DMS114 treated with DMSO at 0.1 percent for 48 hours (cell line): ENCODE measurements at regions not wholly inside any gene's neighbourhood (a gene's known extent, or its start where the extent isn't known, plus 50 kb on each side); places are given as distances from the start of the nearest gene placed in this dataset.

Experiments
- DNase-seq: peaks from one replicate; lab custom pipeline; 2025; ENCODE audit not compliant: unreplicated experiment; lab: John Stamatoyannopoulos, UW

GRCh38 chr16:8519179-8519578, 71.1 kb downstream of the TMEM114 start:
- DNase-seq: no peak

DNA sequence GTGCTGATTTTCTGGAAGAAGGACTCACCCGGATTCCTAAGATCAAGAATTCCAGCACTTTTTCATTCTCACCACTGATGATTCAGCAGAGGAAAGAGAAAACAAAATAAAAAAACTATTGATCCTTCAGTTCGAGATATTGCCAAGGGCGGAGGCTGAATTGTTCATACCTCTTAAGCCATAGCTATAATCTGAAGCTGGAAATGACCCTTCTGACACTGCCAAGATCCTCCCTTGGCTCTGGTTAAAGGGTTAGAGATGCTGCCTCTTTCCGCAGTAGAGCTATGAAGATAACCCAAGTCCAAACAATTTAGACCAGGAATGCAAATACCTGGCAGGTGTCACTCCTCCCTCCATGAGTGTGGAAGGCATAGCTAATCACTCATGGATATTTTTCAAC, 73.0 kb downstream of the TMEM114 start:
- DNase-seq: no peak

GRCh38 chr16:8516471-8516870, 73.8 kb downstream of the TMEM114 start:
- no peak for DNase-seq

DNA sequence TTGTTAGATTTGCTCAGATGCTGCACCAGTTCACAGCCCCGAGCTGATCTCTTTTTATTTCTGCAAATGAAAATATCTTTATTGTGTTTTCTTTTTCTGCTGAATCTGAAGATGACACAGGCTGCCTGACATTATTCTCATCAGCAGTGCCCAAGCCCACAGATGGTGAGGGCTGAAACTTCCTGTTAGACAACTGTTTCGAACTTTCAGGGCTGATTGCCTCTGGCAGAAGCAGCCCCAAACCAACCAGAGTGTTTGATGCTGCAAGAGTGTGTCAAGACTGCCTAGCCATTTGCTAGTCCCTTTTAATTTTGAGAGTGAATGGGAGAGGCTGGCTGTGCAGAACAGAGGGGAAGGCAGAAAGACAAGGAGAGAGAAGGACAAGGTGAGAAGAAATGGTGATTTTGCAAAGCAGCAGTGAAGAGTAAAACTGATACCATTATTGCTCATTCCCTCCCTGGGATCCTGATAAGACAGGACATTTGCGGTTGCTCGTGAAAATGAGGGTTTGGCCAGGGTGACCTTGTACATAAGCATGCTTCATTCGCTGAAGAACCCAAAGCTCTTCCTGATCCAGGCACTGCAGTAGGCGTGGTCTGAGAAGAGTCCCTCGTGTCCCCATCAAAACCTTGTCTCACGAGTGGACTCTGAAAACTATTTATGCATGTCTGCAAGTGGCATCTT, 77.2 kb downstream of the TMEM114 start:
- DNase-seq: no peak

DNA sequence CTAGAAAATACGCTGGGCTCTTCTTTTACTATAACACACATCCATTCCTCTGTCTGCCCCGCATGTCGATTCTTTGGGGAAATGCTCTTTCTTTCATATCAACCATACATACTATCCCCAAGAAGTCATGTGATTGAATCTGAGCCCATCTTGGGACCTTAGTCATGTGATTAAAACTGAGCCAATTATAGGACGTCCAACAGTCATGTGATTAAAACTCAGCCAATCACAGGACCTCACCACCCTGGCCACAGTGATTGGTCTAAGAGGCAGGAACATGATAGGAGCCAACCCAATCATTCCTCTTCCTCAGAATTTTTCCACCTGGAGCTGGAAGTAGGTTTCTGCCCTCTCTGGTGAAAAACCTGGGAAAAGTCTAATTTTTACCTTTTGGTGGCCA, 78.8 kb downstream of the TMEM114 start:
- DNase-seq: no peak

GRCh38 chr16:8510160-8510559, 80.2 kb downstream of the TMEM114 start:
- DNase-seq: no peak

- DNase-seq: no peak
Observed at GRCh38 chr16:8505327-8505991, 84.9 kb downstream of the TMEM114 start.

DNA sequence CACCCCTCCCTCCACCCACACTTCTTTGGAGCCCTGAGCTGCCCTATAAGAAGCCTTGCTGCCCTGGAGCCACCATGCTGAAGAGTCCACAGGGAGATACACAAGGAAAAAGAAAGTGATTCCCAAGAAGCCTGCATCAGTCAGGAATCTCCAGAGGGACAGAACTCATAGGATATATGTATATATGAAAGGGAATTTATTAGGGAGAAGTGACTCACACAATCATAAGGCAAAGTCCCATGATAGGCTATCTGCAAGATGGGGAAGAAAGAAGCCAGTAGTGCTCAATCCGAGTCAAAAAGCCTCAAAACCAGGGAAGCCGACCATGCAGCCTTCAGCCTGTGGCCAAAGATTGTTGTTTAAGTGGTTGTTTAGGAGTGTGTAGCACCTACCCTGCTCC, 87.9 kb downstream of the TMEM114 start:
- DNase-seq: no peak

GRCh38 chr16:8500351-8500750, 90.0 kb downstream of the TMEM114 start:
- no peak for DNase-seq

- no peak for DNase-seq
Observed at GRCh38 chr16:8496364-8496763, 93.9 kb downstream of the TMEM114 start.

DNA sequence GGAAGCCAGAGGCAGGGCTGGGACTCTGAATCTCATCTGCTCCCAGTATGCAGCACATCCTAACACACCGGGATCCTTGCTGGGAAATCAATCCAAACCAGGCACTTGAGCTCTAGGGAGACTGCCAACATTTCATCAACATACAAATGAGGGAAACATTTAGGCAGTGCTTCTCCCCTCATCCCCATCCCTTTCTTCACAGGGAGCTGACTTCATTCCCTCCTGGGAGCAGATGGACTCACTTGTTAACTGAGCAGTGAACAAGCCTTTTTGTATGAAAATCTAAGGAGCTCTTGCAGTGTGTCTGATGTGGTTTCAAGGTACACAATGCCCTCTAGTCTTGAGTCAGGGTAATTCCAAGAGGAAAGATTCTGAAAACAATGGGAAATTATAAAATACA, 96.3 kb downstream of the TMEM114 start:
- no peak for DNase-seq

GRCh38 chr16:8492690-8493089, 97.6 kb downstream of the TMEM114 start:
- no peak for DNase-seq

DNA sequence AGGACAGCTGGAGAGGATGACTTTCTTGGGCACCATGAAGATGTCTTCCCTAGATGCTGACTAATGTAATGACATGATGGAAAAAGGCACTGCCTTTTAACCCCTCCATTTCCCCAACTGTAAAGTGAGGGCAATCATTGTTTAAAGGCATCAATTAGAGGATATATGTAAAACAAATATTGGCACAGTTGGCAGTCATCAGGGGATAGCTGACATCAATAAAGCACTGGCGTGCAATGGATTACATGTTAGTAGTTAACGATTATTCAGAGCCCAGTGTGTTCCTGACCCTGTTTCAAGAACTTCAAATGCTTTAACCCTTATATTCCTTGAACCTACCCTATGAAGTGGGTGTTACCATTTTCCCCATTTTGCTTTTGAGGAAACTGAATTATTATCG, 100.7 kb downstream of the TMEM114 start:
- DNase-seq: no peak

- no peak for DNase-seq
Observed at GRCh38 chr16:8486985-8487384, 103.3 kb downstream of the TMEM114 start.

GRCh38 chr16:8483396-8483795, 106.9 kb downstream of the TMEM114 start:
- DNase-seq: no peak

DNA sequence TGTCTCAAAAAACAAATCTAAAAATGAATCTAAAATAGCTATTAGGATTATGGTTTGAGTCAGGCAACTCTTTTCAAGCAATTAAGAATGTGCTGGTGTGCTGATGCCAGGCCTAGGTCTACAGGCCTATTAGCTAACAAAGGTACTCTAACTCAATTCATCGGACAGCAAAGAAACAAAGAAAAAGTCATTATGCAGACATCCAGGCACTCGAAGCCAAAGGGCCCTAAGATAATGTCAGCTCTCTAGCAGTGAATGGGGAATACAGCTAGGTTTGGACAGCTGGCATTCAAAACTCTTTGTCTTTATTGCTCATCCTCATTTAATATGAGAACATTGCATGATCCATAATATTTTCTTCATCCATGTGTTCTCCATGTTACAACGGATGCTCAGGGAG, 108.5 kb downstream of the TMEM114 start:
- no peak for DNase-seq

- no peak for DNase-seq
Observed at GRCh38 chr16:8476824-8477223, 113.5 kb downstream of the TMEM114 start.

DNA sequence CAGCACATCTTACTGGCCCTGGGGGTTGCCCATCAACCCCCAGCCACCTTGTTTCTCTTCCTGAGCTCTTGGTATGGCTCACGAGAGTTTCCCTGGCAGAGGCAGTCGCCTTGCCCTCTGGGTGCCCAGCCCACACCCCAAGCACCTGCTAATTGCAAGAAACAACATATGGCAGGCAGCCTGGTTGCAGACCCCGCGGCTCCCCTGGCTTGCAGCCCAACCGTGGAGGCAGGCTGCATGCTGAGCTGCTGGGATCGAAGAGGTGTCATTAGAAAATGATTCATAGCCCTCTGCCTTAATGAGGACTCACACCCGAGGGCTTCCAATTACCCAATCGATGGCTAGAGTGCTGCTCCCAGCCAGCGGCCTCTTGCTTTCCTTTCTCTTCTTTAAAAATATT, 115.7 kb downstream of the TMEM114 start:
- no peak for DNase-seq

DNA sequence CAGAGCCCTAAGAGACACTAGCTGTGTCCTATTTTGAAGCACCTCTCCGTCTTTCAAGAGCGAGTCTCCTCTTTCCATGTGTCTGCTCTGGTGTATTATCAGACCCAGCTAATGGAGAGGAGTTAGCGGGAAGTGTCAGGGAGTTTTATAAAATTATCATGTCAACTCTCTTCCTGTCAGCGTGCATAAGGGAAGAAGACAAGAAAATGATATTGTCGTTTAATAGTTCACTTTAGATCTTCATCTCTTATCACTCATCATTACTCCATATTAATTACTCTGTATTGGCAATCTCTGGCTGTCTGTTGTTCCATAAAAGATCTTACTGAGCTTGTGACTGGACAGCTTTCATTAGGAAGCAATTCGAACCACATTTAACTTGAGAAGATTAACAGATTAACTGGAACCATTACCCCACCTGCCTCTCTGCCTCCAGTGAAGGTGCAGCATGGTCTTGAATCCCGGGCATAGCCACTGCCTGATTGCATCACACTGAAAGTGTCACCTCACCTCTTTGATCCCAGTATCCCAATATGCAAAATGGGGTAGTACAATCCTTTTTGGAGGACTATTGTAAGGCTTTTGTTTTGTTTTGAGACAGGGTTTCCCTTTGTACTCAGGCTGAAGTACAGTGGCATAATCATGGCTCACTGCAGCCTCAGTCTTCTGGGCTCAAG, 121.1 kb downstream of the TMEM114 start:
- no peak for DNase-seq

DNA sequence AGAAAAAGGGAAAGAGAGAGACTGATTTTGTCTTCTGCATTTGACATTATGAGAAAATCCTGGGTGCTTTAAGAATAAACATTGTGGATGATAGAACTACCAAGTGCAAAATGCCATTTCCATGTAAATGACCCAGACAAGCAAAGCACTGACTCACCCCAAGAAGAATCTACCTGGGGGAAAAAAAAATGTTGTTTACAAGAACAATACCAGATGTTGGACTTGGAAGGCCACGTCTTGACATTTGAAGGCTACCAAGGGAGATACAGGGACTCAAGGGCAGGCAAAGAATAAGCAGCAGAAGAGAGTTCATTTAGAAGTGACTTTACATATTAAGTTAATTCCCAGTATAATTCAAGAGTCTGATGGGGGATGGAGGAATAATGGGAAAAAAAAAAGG, 125.3 kb downstream of the TMEM114 start:
- DNase-seq: no peak

- DNase-seq: no peak
Observed at GRCh38 chr16:8459085-8459733, 131.1 kb downstream of the TMEM114 start.

DNA sequence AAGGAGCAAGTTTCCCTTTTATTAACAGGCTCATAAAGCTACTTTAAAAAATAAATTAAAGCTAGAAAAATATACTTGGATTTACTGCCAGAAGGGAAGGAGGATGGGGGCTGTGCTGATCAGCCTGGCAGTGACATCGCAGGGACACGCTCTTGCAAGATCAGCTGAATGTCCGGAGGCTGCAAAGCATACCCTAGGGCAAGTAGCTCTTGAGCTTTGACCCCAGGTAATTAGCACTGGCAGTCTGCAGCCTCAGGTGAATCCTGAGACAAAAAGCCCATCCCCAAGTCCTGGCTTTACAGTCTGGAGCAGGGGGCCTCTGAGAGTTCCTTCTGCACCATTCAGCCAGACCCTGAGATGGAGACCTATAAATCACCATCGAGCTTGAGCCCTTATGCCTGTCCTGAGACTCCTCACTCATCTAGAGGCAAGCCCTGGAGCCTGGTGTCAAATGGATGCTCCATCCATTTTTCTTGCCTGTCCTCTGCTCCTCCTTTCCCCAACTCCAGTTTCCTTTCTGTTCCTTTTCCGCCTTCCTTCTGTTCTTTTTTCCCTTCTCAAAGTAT, 131.7 kb downstream of the TMEM114 start:
- DNase-seq: no peak
